H9 (cell line): ENCODE measurements at regions not wholly inside any gene's neighbourhood (a gene's known extent, or its start where the extent isn't known, plus 50 kb on each side); places are given as distances from the start of the nearest gene placed in this dataset.

Experiments
- DNase-seq: peaks from one replicate; pipeline ENCODE4 v3.0.0-alpha.2; 2017
- H2AFZ ChIP-seq: one replicate; pipeline ENCODE4 v1.6.1; 2013; ENCODE audit warnings: mild to moderate bottlenecking, low read length, control low read depth, moderate library complexity
- H2AK5ac ChIP-seq: 2 replicates; pipeline ENCODE4 v1.6.1; 2013; ENCODE audit warnings: low read length, control low read depth, mixed read lengths; ENCODE audit not compliant: insufficient read length
- H2BK120ac ChIP-seq: one replicate; pipeline ENCODE4 v1.6.1; 2013; ENCODE audit warnings: low read depth, mild to moderate bottlenecking, low read length, control low read depth, inconsistent platforms; ENCODE audit not compliant: poor library complexity, severe bottlenecking
- H2BK12ac ChIP-seq: 2 replicates; pipeline ENCODE4 v1.6.1; 2013; ENCODE audit warnings: low read length, control low read depth, mixed read lengths, low read depth; ENCODE audit not compliant: insufficient read length
- H2BK15ac ChIP-seq: 2 replicates; pipeline ENCODE4 v1.6.1; 2013; ENCODE audit warnings: low read depth, low read length, control low read depth
- H2BK20ac ChIP-seq: one replicate; pipeline ENCODE4 v1.6.1; 2013; ENCODE audit warnings: low read depth, mild to moderate bottlenecking, low read length, control low read depth, inconsistent platforms; ENCODE audit not compliant: poor library complexity, severe bottlenecking
- H2BK5ac ChIP-seq: 2 replicates; pipeline ENCODE4 v1.6.1; 2013; ENCODE audit warnings: low read length, control low read depth, mixed read lengths; ENCODE audit not compliant: insufficient read length
- H3K14ac ChIP-seq: 2 replicates; pipeline ENCODE4 v1.6.1; 2013; ENCODE audit warnings: low read length, control low read depth; ENCODE audit not compliant: insufficient read depth
- H3K18ac ChIP-seq: 2 replicates; pipeline ENCODE4 v1.6.1; 2013; ENCODE audit warnings: low read depth, mild to moderate bottlenecking, mixed read lengths, low read length, control low read depth; ENCODE audit not compliant: insufficient read length
- H3K23ac ChIP-seq: 2 replicates; pipeline ENCODE4 v1.6.1; 2013; ENCODE audit warnings: low read length, control low read depth, mixed read lengths, low read depth; ENCODE audit not compliant: insufficient read length
- H3K23me2 ChIP-seq: 2 replicates; pipeline ENCODE4 v1.6.1; 2013; ENCODE audit warnings: low read depth, mild to moderate bottlenecking, mixed read lengths, low read length, control low read depth; ENCODE audit not compliant: insufficient read length, poor library complexity, severe bottlenecking
- H3K27ac ChIP-seq: 2 replicates; pipeline ENCODE4 v1.5.1; 2013; ENCODE audit warnings: low read length, control low read depth, mixed read lengths, low read depth; ENCODE audit not compliant: insufficient read length
- H3K27me3 ChIP-seq: 2 replicates; pipeline ENCODE4 v1.6.1; 2013; ENCODE audit warnings: low read length, control low read depth, inconsistent platforms; ENCODE audit not compliant: insufficient read depth
- H3K4ac ChIP-seq: 2 replicates; pipeline ENCODE4 v1.6.1; 2013; ENCODE audit warnings: low read depth, mild to moderate bottlenecking, control low read depth, inconsistent platforms, low read length, moderate library complexity
- H3K4me1 ChIP-seq: 2 replicates; pipeline ENCODE4 v1.6.1; 2013; ENCODE audit warnings: low read length, control low read depth, inconsistent platforms; ENCODE audit not compliant: insufficient read depth
- H3K4me2 ChIP-seq: 2 replicates; pipeline ENCODE4 v1.6.1; 2013; ENCODE audit warnings: low read length, control low read depth, mixed read lengths; ENCODE audit not compliant: insufficient read length, insufficient read depth
- H3K56ac ChIP-seq: 2 replicates; pipeline ENCODE4 v1.6.1; 2013; ENCODE audit warnings: low read depth, mild to moderate bottlenecking, mixed read lengths, low read length, control low read depth; ENCODE audit not compliant: insufficient read length
- H3K79me1 ChIP-seq: 2 replicates; pipeline ENCODE4 v1.6.1; 2013; ENCODE audit warnings: low read depth, mild to moderate bottlenecking, moderate library complexity, low read length, control low read depth, inconsistent platforms; ENCODE audit not compliant: insufficient read depth, poor library complexity, severe bottlenecking
- H3K79me2 ChIP-seq: 2 replicates; pipeline ENCODE4 v1.6.1; 2013; ENCODE audit warnings: low read length, control low read depth, inconsistent platforms; ENCODE audit not compliant: insufficient read depth
- H3K9ac ChIP-seq: 2 replicates; pipeline ENCODE4 v1.6.1; 2013; ENCODE audit warnings: low read length, control low read depth, mixed read lengths; ENCODE audit not compliant: insufficient read length; ENCODE audit errors: extremely low read depth
- H3K9me3 ChIP-seq: one replicate; pipeline ENCODE4 v1.6.1; 2013; ENCODE audit warnings: low read depth, low read length, inconsistent platforms; ENCODE audit not compliant: control insufficient read depth
- H3T11ph ChIP-seq: one replicate; pipeline ENCODE4 v1.6.1; 2013; ENCODE audit warnings: mild to moderate bottlenecking, low read length, control low read depth, inconsistent platforms
- H4K20me1 ChIP-seq: one replicate; pipeline ENCODE4 v1.6.1; 2013; ENCODE audit not compliant: control insufficient read depth, insufficient read length, insufficient read depth
- H4K5ac ChIP-seq: 2 replicates; pipeline ENCODE4 v1.6.1; 2013; ENCODE audit warnings: low read depth, mild to moderate bottlenecking, mixed read lengths, low read length, control low read depth; ENCODE audit not compliant: insufficient read length
- H4K8ac ChIP-seq: replicated peaks from 2 replicates; pipeline ENCODE4 v1.6.1; 2013; ENCODE audit warnings: low read length, control low read depth, mixed read lengths, low read depth; ENCODE audit not compliant: insufficient read length
- H4K91ac ChIP-seq: 2 replicates; pipeline ENCODE4 v1.6.1; 2013; ENCODE audit warnings: low read depth, mild to moderate bottlenecking, moderate library complexity, mixed read lengths, low read length, control low read depth; ENCODE audit not compliant: insufficient read length
- H3K27ac Mint-ChIP-seq, 3 experiments: 2 replicates in 2 of 3; 3 replicates in 1 of 3; pipeline ENCODE4 v1.8.0; 2020 to 2021; ENCODE audit warnings: mixed read lengths in 3 of 3, mild to moderate bottlenecking in 1 of 3, moderate library complexity in 1 of 3
- H3K27me3 Mint-ChIP-seq: 2 replicates; pipeline ENCODE4 v1.8.0; 2021; ENCODE audit warnings: low read depth, mild to moderate bottlenecking, moderate library complexity, mixed read lengths
- H3K36me3 Mint-ChIP-seq, 3 experiments: 2 replicates in 2 of 3; 3 replicates in 1 of 3; pipeline ENCODE4 v1.8.0; 2020 to 2021; ENCODE audit warnings: low read depth in 3 of 3, mixed read lengths in 3 of 3; ENCODE audit not compliant: insufficient read depth in 1 of 3
- H3K4me1 Mint-ChIP-seq, 2 experiments: 2 replicates each; pipeline ENCODE4 v1.8.0; 2020; ENCODE audit warnings: mixed read lengths in 2 of 2
- H3K4me3 Mint-ChIP-seq, 2 experiments: 2 replicates in 1 of 2; 3 replicates in 1 of 2; pipeline ENCODE4 v1.8.0; 2020 to 2021; ENCODE audit warnings: mild to moderate bottlenecking in 2 of 2, mixed read lengths in 2 of 2, moderate library complexity in 1 of 2
- H3K9me3 Mint-ChIP-seq, 2 experiments: 2 replicates in 1 of 2; 3 replicates in 1 of 2; pipeline ENCODE4 v1.8.0; 2020; ENCODE audit warnings: mild to moderate bottlenecking in 2 of 2, mixed read lengths in 2 of 2, moderate library complexity in 1 of 2
- CTCF ChIP-seq: fragments of 200-600 bp; sonication (generic); conservative IDR thresholded peaks from 3 replicates; pipeline ENCODE4 v1.8.0; 2021; ENCODE audit warnings: antibody characterized with exemption, mild to moderate bottlenecking
- WGBS: extraction: QIAGEN DNeasy Blood & Tissue Kit; methylation state at CpG from one replicate; pipeline ENCODE4 v1.1.7; 2013; ENCODE audit warnings: missing lambda C conversion rate, low lambda C conversion rate, mixed read lengths; ENCODE audit not compliant: insufficient read length; ENCODE audit errors: extremely low coverage; 5-methylcytosine and 5-hydroxymethylcytosine counted together

- no peak overlapping the region for H4K91ac ChIP-seq
- Mint-ChIP-seq H3K27me3 (no peaks in the 10 kb centered on the region; the same call in none of the 2 replicates), H3K27ac (no peak overlapping the region), H3K4me3 (no peak overlapping the region), H3K9me3 (no peaks in the 10 kb centered on the region), H3K4me1 (peaks cover 4 to 20% of the 10 kb centered on the region in 2 experiments), H3K36me3 (peaks cover 0 to 3% (median 0%) of the 10 kb centered on the region in 3 experiments; a peak in 2 of 7 replicates)
- no peaks in the 10 kb centered on the region for H3K27me3 ChIP-seq
- no peak overlapping the region for H2AK5ac ChIP-seq
- H3K23me2 ChIP-seq, result no peaks in the 10 kb centered on the region
- H3K14ac ChIP-seq, result no peak overlapping the region
- no peak overlapping the region for H2AFZ ChIP-seq
- no peak for TF ChIP-seq CTCF
- H2BK120ac ChIP-seq, result no peak overlapping the region
- H3K27ac ChIP-seq, result no peak overlapping the region
- no peaks in the 10 kb centered on the region for H3K79me2 ChIP-seq
- H4K8ac ChIP-seq, result no peak overlapping the region
- no peak for DNase-seq
- no peak overlapping the region for H3K23ac ChIP-seq
- H3K79me1 ChIP-seq, result no peaks in the 10 kb centered on the region
- H3K4ac ChIP-seq, result no peak overlapping the region
- no peak overlapping the region for H2BK15ac ChIP-seq
- H3K9ac ChIP-seq, result no peak overlapping the region
- H2BK20ac ChIP-seq, result no peak overlapping the region
- H3K4me1 ChIP-seq, result peaks cover 4% of the 10 kb centered on the region; the same call in 1 of the 2 replicates
- no peak overlapping the region for H2BK12ac ChIP-seq
- no peak overlapping the region for H2BK5ac ChIP-seq
- H4K20me1 ChIP-seq, result no peaks in the 10 kb centered on the region
- H4K5ac ChIP-seq, result no peak overlapping the region
- H3K56ac ChIP-seq, result no peak overlapping the region
- H3K4me2 ChIP-seq, result no peak overlapping the region
- H3K9me3 ChIP-seq, result no peaks in the 10 kb centered on the region
- H3T11ph ChIP-seq, result no peak overlapping the region
- no peak overlapping the region for H3K18ac ChIP-seq
- WGBS, result no CpG with 5 or more reads among the region's 6 CpGs
Measured at GRCh38 chr1:64343105-64343822, 126.7 kb upstream of the CACHD1 start.
